ENCODE measurements at regions not wholly inside any gene's neighbourhood (a gene's known extent, or its start where the extent isn't known, plus 50 kb on each side); places are given as distances from the start of the nearest gene placed in this dataset.

- peaks cover 3% of the 10 kb centered on the region for H3K36me3 ChIP-seq
- no peaks in the 10 kb centered on the region for H3K4me1 ChIP-seq (ENCODE audit: control insufficient read depth in 1 of 2, low read depth in 2 of 2)
- no peaks in the 10 kb centered on the region for H3K9me3 ChIP-seq
- no peak overlapping the region for H3K4me3 ChIP-seq
- ATAC-seq (ENCODE audit: insufficient number of reproducible peaks, low FRiP score, low read depth) (no peak), DNase-seq (ENCODE audit: low spot score) (no peak)
- no peaks in the 10 kb centered on the region for H3K27me3 ChIP-seq (replicated peaks; ENCODE audit: insufficient read depth)
- no peak for TF ChIP-seq CTCF (IDR thresholded peaks at IDR 0.05)
- H3K27ac ChIP-seq: no peak overlapping the region
Measured at GRCh38 chr14:71514941-71515919, 417.0 kb upstream of the RGS6 start.

- H3K4me3 ChIP-seq: no peak overlapping the region
- no peak for TF ChIP-seq CTCF (IDR thresholded peaks at IDR 0.05)
- H3K9me3 ChIP-seq: no peaks in the 10 kb centered on the region
- no peak overlapping the region for H3K27ac ChIP-seq
- ATAC-seq (ENCODE audit: insufficient number of reproducible peaks, low FRiP score, low read depth) (no peak), DNase-seq (ENCODE audit: low spot score) (no peak)
- H3K4me1 ChIP-seq (ENCODE audit: control insufficient read depth in 1 of 2, low read depth in 2 of 2): no peaks in the 10 kb centered on the region
- no peaks in the 10 kb centered on the region for H3K27me3 ChIP-seq (replicated peaks; ENCODE audit: insufficient read depth)
- H3K36me3 ChIP-seq: no peaks in the 10 kb centered on the region
Measured at GRCh38 chr14:71521238-71522135, 410.7 kb upstream of the RGS6 start.

- no peaks in the 10 kb centered on the region for H3K36me3 ChIP-seq
- H3K4me3 ChIP-seq: no peak overlapping the region
- ATAC-seq (ENCODE audit: insufficient number of reproducible peaks, low FRiP score, low read depth) (no peak), DNase-seq (ENCODE audit: low spot score) (no peak)
- H3K9me3 ChIP-seq: no peaks in the 10 kb centered on the region
- peaks cover 0 to 9% of the 10 kb centered on the region in 2 donors for H3K4me1 ChIP-seq (ENCODE audit: control insufficient read depth in 1 of 2, low read depth in 2 of 2)
- no peak overlapping the region for H3K27ac ChIP-seq
- H3K27me3 ChIP-seq (replicated peaks; ENCODE audit: insufficient read depth): no peaks in the 10 kb centered on the region
- no peak for TF ChIP-seq CTCF (IDR thresholded peaks at IDR 0.05)
Measured at GRCh38 chr14:71523630-71524319, 408.5 kb upstream of the RGS6 start.

- no peak for DNase-seq (ENCODE audit: low spot score)
- TF ChIP-seq CTCF (IDR thresholded peaks at IDR 0.05): no peak
- no peak for ATAC-seq (ENCODE audit: insufficient number of reproducible peaks, low FRiP score, low read depth)
- peaks cover 0 to 15% of the 10 kb centered on the region in 2 donors for H3K4me1 ChIP-seq (ENCODE audit: control insufficient read depth in 1 of 2, low read depth in 2 of 2)
- H3K27ac ChIP-seq: no peak overlapping the region
- H3K27me3 ChIP-seq (replicated peaks; ENCODE audit: insufficient read depth): no peaks in the 10 kb centered on the region
- H3K9me3 ChIP-seq: no peaks in the 10 kb centered on the region
- no peaks in the 10 kb centered on the region for H3K36me3 ChIP-seq
- no peak overlapping the region for H3K4me3 ChIP-seq
Measured at GRCh38 chr14:71524320-71524982, 407.8 kb upstream of the RGS6 start.
